Stomach (tissue), 8 donors: ENCODE measurements at regions not wholly inside any gene's neighbourhood (a gene's known extent, or its start where the extent isn't known, plus 50 kb on each side); places are given as distances from the start of the nearest gene placed in this dataset.

Source experiments
- DNase-seq, 2 donors: peaks; one replicate each; pipeline versions ENCODE4 v3.0.0 to v3.0.0-alpha.2; 2013 to 2019
- H3K27ac ChIP-seq, 5 donors: fragments of 200-600 bp in 4 of 5; sonication (generic) in 4 of 5; one replicate each; pipeline ENCODE4 v1.5.1; 2013 to 2019; ENCODE audit warnings: mild to moderate bottlenecking in 1 of 5, moderate library complexity in 1 of 5
- H3K27me3 ChIP-seq, 3 donors: fragments of 200-600 bp; sonication (generic); one replicate each; pipeline ENCODE4 v1.5.1; 2017 to 2019; ENCODE audit warnings: mixed run types in 1 of 3
- H3K36me3 ChIP-seq, 4 donors: fragments of 200-600 bp; sonication (generic); 1 replicate in 3 of 4; 2 replicates in 1 of 4; pipeline ENCODE4 v1.5.1; 2016 to 2019
- H3K4me1 ChIP-seq, 4 donors: fragments of 200-600 bp; sonication (generic); one replicate each; pipeline ENCODE4 v1.5.1; 2016 to 2019
- H3K4me3 ChIP-seq, 4 donors: fragments of 200-600 bp; sonication (generic) in 3 of 4; one replicate each; pipeline ENCODE4 v1.5.1; 2016 to 2019; ENCODE audit warnings: mild to moderate bottlenecking in 1 of 4
- H3K9me3 ChIP-seq, 4 donors: fragments of 200-600 bp; sonication (generic); one replicate each; pipeline ENCODE4 v1.5.1; 2016 to 2019
- EP300 ChIP-seq: sonication (generic); formaldehyde crosslinking; IDR thresholded peaks from one replicate; pipeline ENCODE4 v1.6.1; 2017; ENCODE audit warnings: antibody characterized with exemption
- POLR2A ChIP-seq, 4 donors: fragments of 450-650 bp; IDR thresholded peaks; one replicate each; pipeline ENCODE4 v1.6.1; 2016; ENCODE audit warnings: antibody characterized with exemption in 4 of 4, control low read depth in 2 of 4, mild to moderate bottlenecking in 1 of 4, moderate library complexity in 1 of 4
- POLR2AphosphoS5 ChIP-seq, 3 donors: sonication (generic); formaldehyde crosslinking; IDR thresholded peaks; one replicate each; pipeline ENCODE4 v1.6.1; 2016; ENCODE audit warnings: antibody characterized with exemption in 3 of 3
- WGBS, 5 donors: extraction: QIAGEN DNeasy Blood & Tissue Kit in 3 of 5; methylation state at CpG; one replicate each; pipeline versions ENCODE4 v1.1.5 to v1.1.7; 2013 to 2018; 5-methylcytosine and 5-hydroxymethylcytosine counted together
- intact Hi-C: fragments of 100-400 bp; cut with DNase I; formaldehyde crosslinking; loops from one replicate; pipeline ENCODE4 v1.15.1; 2023; ENCODE audit warnings: low total_unique reads
- TF ChIP-seq, protein P1 (sequence below), 7 experiments: fragments of 450-650 bp in 4 of 7; fragments of 200-600 bp in 3 of 7; sonication (generic) in 3 of 7; IDR thresholded peaks; one replicate each; pipeline ENCODE4 v1.5.1; 2016 to 2019; ENCODE audit warnings: antibody characterized with exemption in 7 of 7, control low read depth in 2 of 7, mild to moderate bottlenecking in 1 of 7
- donor health status: healthy with polysubstance abuse.
- donor health status: Bipolar disorder and iron deficiency.
- donor health status: healthy.

DNA sequence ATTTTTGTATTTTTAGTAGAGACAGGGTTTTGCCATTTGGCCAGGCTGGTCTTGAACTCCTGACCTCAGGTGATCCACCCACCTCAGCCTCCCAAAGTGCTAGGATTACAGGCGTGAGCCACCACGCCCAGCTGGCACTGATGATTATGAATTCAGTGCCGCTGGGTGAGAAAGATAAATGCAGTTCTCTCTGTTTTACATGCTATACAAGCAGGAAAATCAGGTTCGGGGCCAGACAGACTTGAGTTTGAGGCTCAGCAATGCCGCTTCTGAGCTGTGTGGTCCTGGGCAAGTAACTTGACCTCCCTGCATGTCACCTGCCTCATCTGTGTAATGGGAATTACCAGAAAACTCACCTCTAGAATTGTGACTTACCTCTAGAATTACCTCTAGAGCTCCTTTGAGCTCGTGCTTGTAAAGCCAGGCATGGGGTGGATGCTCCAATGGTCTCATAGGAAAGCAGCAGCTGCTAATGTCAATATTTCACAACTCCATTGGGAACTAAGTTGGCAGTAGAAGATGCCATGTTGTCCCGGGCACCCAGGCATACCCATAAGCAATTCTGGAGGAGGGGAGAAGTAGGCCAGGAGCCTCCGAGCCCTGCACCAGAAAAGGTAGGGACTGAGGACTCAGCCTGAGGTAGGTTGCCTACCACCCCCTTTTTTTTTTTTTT is 119.8 kb upstream of the SLC25A33 start:
- 80 to 85% (median 84%) methylated on average over 8 of the region's 8 CpGs for WGBS, 5 donors
- Histone ChIP-seq H3K4me3 (no peak overlapping the region), H3K27me3 (no peaks in the 10 kb centered on the region), H3K36me3 (no peaks in the 10 kb centered on the region), H3K9me3 (no peaks in the 10 kb centered on the region), H3K27ac (no peak overlapping the region), H3K4me1 (peaks cover 0 to 6% (median 5%) of the 10 kb centered on the region in 4 donors)
- DNase-seq = no peak
- TF ChIP-seq POLR2AphosphoS5 (IDR thresholded peaks at IDR 0.05) (no peak), POLR2A (IDR thresholded peaks at IDR 0.05) (no peak)
- intact Hi-C loops = no loop called here

DNA sequence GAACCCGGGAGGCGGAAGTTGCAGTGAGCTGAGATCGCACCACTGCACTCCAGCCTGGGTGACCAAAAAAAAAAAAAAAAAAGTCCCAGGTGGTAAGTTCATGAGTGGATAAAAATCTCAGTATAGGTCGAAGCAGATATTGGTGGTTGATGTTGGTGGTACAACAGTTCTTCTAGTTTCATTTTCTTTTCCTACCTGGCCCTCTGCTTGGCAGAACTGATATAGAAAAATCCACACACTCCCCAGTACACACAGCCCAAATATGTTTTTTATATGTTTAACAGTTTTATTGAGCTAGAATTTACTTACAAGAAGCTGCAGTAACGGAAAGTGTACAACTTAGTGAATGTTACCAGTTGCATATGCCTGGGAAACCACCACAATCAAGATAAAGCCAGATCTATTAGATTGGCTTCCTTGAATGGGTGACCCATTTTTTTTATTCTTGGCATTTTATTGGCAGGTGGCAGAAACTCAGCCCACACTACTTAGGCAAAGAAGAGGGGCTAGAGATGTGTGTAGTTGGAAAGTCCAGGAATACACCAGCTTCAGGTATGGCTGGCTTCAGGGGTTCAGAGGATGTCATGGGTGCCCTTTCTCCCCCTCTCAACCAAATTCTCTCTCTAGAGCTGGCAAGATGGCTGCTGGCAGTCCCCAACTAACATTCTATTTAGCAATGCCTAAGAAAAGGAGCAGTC is 118.3 kb upstream of the SLC25A33 start:
- no peaks in the 10 kb centered on the region for H3K36me3 ChIP-seq
- H3K9me3 ChIP-seq = no peaks in the 10 kb centered on the region
- no peak overlapping the region for H3K27ac ChIP-seq
- intact Hi-C loops = no loop called here
- 79 to 93% (median 81%) methylated on average over 5 of the region's 5 CpGs for WGBS, 5 donors
- DNase-seq = no peak
- H3K4me3 ChIP-seq = no peak overlapping the region
- TF ChIP-seq EP300 (no peak), POLR2A (IDR thresholded peaks at IDR 0.05) (no peak), POLR2AphosphoS5 (IDR thresholded peaks at IDR 0.05) (no peak)
- TF ChIP-seq, protein P1, sequence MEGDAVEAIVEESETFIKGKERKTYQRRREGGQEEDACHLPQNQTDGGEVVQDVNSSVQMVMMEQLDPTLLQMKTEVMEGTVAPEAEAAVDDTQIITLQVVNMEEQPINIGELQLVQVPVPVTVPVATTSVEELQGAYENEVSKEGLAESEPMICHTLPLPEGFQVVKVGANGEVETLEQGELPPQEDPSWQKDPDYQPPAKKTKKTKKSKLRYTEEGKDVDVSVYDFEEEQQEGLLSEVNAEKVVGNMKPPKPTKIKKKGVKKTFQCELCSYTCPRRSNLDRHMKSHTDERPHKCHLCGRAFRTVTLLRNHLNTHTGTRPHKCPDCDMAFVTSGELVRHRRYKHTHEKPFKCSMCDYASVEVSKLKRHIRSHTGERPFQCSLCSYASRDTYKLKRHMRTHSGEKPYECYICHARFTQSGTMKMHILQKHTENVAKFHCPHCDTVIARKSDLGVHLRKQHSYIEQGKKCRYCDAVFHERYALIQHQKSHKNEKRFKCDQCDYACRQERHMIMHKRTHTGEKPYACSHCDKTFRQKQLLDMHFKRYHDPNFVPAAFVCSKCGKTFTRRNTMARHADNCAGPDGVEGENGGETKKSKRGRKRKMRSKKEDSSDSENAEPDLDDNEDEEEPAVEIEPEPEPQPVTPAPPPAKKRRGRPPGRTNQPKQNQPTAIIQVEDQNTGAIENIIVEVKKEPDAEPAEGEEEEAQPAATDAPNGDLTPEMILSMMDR (IDR thresholded peaks at IDR 0.05) = no peak
- peaks cover 0 to 10% (median 0%) of the 10 kb centered on the region in 4 donors for H3K4me1 ChIP-seq
- no peaks in the 10 kb centered on the region for H3K27me3 ChIP-seq

DNA sequence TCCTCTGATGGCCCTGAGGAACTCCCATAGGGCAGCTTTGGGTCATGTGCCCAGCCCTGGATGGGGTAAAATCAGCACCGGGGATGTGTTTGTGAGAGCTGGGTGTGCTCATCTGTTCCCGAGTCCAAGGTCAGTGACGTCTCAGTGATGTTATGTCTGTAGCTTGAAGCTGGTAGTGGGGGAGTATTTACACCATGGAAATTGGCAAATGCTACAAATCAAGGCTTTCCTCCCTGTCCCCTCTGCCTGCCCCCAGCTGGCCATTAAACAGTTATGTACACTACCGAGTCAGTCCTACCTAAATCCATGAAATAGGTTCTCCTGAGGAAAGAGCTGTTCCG is 117.8 kb upstream of the SLC25A33 start:
- Histone ChIP-seq H3K4me1 (peaks cover 0 to 11% (median 0%) of the 10 kb centered on the region in 4 donors), H3K9me3 (no peaks in the 10 kb centered on the region), H3K27ac (no peak overlapping the region), H3K4me3 (no peak overlapping the region), H3K27me3 (no peaks in the 10 kb centered on the region), H3K36me3 (no peaks in the 10 kb centered on the region)
- TF ChIP-seq, protein P1 (IDR thresholded peaks at IDR 0.05) = no peak
- TF ChIP-seq POLR2AphosphoS5 (IDR thresholded peaks at IDR 0.05) (no peak), POLR2A (IDR thresholded peaks at IDR 0.05) (no peak), EP300 (no peak)
- WGBS, 5 donors = 70 to 83% (median 79%) methylated on average over 5 of the region's 5 CpGs
- DNase-seq = no peak
- intact Hi-C loops = no loop called here

DNA sequence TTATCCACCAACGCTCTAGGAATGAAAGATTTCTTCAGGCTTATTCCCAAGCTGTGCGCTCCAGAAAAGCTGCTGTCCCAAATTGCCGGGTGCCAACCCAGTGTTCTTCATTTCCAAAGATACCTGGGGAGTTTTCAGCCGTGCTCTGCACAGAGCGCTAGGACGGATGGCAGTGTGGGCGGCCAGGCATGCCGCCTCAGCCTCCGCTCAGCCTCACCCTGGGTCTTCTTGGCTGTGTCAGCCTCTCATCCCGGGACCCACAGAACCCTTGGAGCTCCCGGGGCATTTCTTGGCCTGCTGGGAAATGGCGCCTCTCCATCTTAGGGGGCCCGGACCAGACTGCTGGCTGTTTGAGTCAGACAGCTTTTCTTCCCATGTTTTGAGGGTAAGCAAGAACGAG is 116.9 kb upstream of the SLC25A33 start:
- no peaks in the 10 kb centered on the region for H3K9me3 ChIP-seq
- H3K27me3 ChIP-seq = no peaks in the 10 kb centered on the region
- TF ChIP-seq, protein P1 (IDR thresholded peaks at IDR 0.05) = no peak
- TF ChIP-seq POLR2AphosphoS5 (IDR thresholded peaks at IDR 0.05) = no peak
- no peak for TF ChIP-seq POLR2A (IDR thresholded peaks at IDR 0.05)
- no peak for TF ChIP-seq EP300
- H3K4me1 ChIP-seq = peaks cover 0 to 11% (median 0%) of the 10 kb centered on the region in 4 donors
- H3K27ac ChIP-seq = no peak overlapping the region
- 84 to 92% (median 91%) methylated on average over 14 of the region's 14 CpGs for WGBS, 5 donors
- no peak for DNase-seq
- H3K4me3 ChIP-seq = no peak overlapping the region
- no peaks in the 10 kb centered on the region for H3K36me3 ChIP-seq
- intact Hi-C loops = no loop called here
